Posterior cingulate gyrus (tissue), 11 donors: ENCODE measurements at regions not wholly inside any gene's neighbourhood (a gene's known extent, or its start where the extent isn't known, plus 50 kb on each side); places are given as distances from the start of the nearest gene placed in this dataset.
A peak's percentile ranks its signal among the peaks of the same experiment; 100 is the strongest.

Experiments
- DNase-seq, 10 donors: peaks; one replicate each; pipeline versions ENCODE4 v3.0.0 to v3.0.0-alpha.2; 2020 to 2021; ENCODE audit warnings: mixed read lengths in 3 of 10
- intact Hi-C: fragments of 100-400 bp; cut with DNase I; formaldehyde crosslinking; loops from one replicate; pipeline ENCODE4 v1.15.1; 2023

GRCh38 chr1:22297999-22298398, 153.7 kb upstream of the ZBTB40 start:
- intact Hi-C loops = no loop called here
- DNase-seq = peak in 1 of 10 donors; percentile 30

GRCh38 chr1:22303816-22304215, 147.8 kb upstream of the ZBTB40 start:
- intact Hi-C loops = no loop called here
- DNase-seq = no peak

GRCh38 chr1:22309572-22309971, 142.1 kb upstream of the ZBTB40 start:
- intact Hi-C loops = no loop called here
- no peak for DNase-seq

GRCh38 chr1:22311461-22311860, 140.2 kb upstream of the ZBTB40 start:
- DNase-seq = peak in 1 of 10 donors; percentile 15
- intact Hi-C loops = no loop called here

- intact Hi-C loops = no loop called here
- peak in 1 of 10 donors; percentile 64 for DNase-seq
These were observed 138.3 kb upstream of the ZBTB40 start for GRCh38 chr1:22313321-22313720.

- intact Hi-C loops = no loop called here
These were observed 136.9 kb upstream of the ZBTB40 start for GRCh38 chr1:22314706-22315105.

GRCh38 chr1:22315315-22316078, 136.2 kb upstream of the ZBTB40 start:
- intact Hi-C loops = no loop called here
- DNase-seq = peak in 2 of 10 donors; percentile 64

More at GRCh38 chr1:22314706-22315105, 136.9 kb upstream of the ZBTB40 start:
- DNase-seq = peak in 1 of 10 donors; percentile 7

- intact Hi-C loops = no loop called here
- peak in 1 of 10 donors; percentile 43 for DNase-seq
These were observed 134.3 kb upstream of the ZBTB40 start for GRCh38 chr1:22317231-22317919.

- intact Hi-C loops = no loop called here
- no peak for DNase-seq
These were observed 133.8 kb upstream of the ZBTB40 start for GRCh38 chr1:22317920-22318243.

GRCh38 chr1:22318279-22318981, 133.2 kb upstream of the ZBTB40 start:
- intact Hi-C loops = no loop called here
- DNase-seq = peak in 9 of 10 donors; percentile 18 to 90 (median 50)

GRCh38 chr1:22319608-22320007, 132.0 kb upstream of the ZBTB40 start:
- DNase-seq = no peak
- intact Hi-C loops = no loop called here

- peak in 1 of 10 donors; percentile 39 for DNase-seq
These were observed 130.9 kb upstream of the ZBTB40 start for GRCh38 chr1:22320587-22321344.

GRCh38 chr1:22321917-22322316, 129.7 kb upstream of the ZBTB40 start:
- DNase-seq = no peak
- intact Hi-C loops = no loop called here

More at GRCh38 chr1:22320587-22321344, 130.9 kb upstream of the ZBTB40 start:
- intact Hi-C loops = no loop called here

- peak in 2 of 10 donors; percentile 46 to 54 for DNase-seq
- intact Hi-C loops = no loop called here
These were observed 128.4 kb upstream of the ZBTB40 start for GRCh38 chr1:22323141-22323845.

- peak in 1 of 10 donors; percentile 55 for DNase-seq
- intact Hi-C loops = no loop called here
These were observed 127.7 kb upstream of the ZBTB40 start for GRCh38 chr1:22323846-22324504.

- peak in 2 of 10 donors; percentile 29 to 76 for DNase-seq
- intact Hi-C loops = no loop called here
These were observed 125.9 kb upstream of the ZBTB40 start for GRCh38 chr1:22325531-22326371.

- DNase-seq = peak in 1 of 10 donors; percentile 37
- intact Hi-C loops = no loop called here
These were observed 125.2 kb upstream of the ZBTB40 start for GRCh38 chr1:22326372-22326915.

GRCh38 chr1:22326931-22327330, 124.7 kb upstream of the ZBTB40 start:
- intact Hi-C loops = no loop called here
- peak in 2 of 10 donors; percentile 41 to 62 for DNase-seq
